Skeletal muscle tissue (tissue), 3 donors: ENCODE measurements at regions not wholly inside any gene's neighbourhood (a gene's known extent, or its start where the extent isn't known, plus 50 kb on each side); places are given as distances from the start of the nearest gene placed in this dataset.

Experiments used
- H3K27ac ChIP-seq: one replicate; pipeline ENCODE4 v1.7.0; 2013; ENCODE audit warnings: mild to moderate bottlenecking, low read depth, low read length, inconsistent platforms
- H3K27me3 ChIP-seq, 3 donors: one replicate each; pipeline ENCODE4 v1.7.0; 2013; ENCODE audit warnings: low read length in 3 of 3; ENCODE audit not compliant: control insufficient read depth in 3 of 3, insufficient read depth in 3 of 3
- H3K36me3 ChIP-seq, 3 donors: one replicate each; pipeline ENCODE4 v1.7.0; 2013; ENCODE audit warnings: low read length in 3 of 3; ENCODE audit not compliant: control insufficient read depth in 3 of 3, insufficient read depth in 3 of 3
- H3K4me1 ChIP-seq, 3 donors: one replicate each; pipeline ENCODE4 v1.7.0; 2013; ENCODE audit warnings: low read length in 3 of 3, mild to moderate bottlenecking in 3 of 3; ENCODE audit not compliant: control insufficient read depth in 3 of 3, insufficient read depth in 3 of 3
- H3K4me3 ChIP-seq, 3 donors: one replicate each; pipeline ENCODE4 v1.7.0; 2013; ENCODE audit warnings: low read length in 3 of 3
- H3K9ac ChIP-seq, 3 donors: one replicate each; pipeline ENCODE4 v1.7.0; 2013; ENCODE audit warnings: low read length in 3 of 3, mild to moderate bottlenecking in 3 of 3, moderate library complexity in 2 of 3, low read depth in 1 of 3
- H3K9me3 ChIP-seq, 3 donors: one replicate each; pipeline ENCODE4 v1.7.0; 2013; ENCODE audit warnings: low read length in 3 of 3; ENCODE audit not compliant: control insufficient read depth in 3 of 3
- donor health status: Osteomylitis.

DNA sequence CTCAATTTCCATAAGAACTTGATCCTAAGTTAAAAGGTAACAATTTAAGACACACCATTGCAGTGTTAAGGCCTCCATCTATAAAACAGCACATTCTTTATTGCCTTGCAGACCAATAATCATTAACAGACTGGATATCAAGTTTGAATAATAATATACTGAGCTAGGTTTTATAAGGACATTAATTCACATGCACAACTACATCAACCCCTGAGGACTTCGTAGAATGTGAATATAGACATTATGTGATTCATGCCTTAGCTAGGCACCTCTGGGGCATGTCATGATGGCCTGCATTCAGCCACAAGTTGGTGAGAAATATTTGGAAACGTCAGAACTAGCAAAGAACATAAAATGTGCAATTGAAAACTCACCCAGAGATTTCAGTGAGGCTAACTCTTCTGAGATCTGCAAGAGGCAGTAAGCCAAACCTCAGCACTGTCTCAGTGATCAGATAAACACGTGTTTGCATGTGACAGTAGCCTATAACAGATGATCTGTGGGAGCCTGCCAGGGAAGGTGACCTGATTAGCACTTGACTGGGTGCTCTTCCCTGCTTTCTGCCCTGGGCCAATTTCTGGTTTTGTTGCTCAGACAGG lies 492.2 kb downstream of the FLRT2 start:
- Histone ChIP-seq H3K27ac (no peak overlapping the region), H3K27me3 (no peaks in the 10 kb centered on the region)

DNA sequence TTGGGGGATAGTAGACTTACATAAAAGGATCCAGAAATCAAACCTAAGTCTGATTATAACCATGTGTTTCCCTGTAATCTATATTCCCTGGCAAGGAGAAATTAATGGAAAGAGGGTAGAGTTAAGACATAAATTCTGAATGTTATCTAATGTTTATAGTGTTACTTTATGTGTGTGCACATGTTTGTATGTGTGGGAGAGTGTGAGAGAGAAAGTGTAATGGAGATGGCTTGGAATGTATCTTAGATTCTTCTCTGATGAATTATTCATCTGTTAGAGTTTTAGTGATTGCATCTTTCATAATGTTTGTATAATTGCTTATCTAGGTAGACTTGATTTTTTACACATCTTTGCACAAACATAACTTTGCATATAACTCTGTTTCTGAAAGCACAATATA lies 490.9 kb downstream of the FLRT2 start:
- H3K27ac ChIP-seq: no peak overlapping the region
- H3K27me3 ChIP-seq: no peaks in the 10 kb centered on the region
- H3K9me3 ChIP-seq: no peaks in the 10 kb centered on the region
- no peak overlapping the region for H3K9ac ChIP-seq
- H3K36me3 ChIP-seq: no peaks in the 10 kb centered on the region
- H3K4me3 ChIP-seq: no peak overlapping the region
- H3K4me1 ChIP-seq: peaks cover 0 to 5% (median 0%) of the 10 kb centered on the region in 3 donors

More for the DNA sequence above, 492.2 kb downstream of the FLRT2 start:
- H3K9me3 ChIP-seq: no peaks in the 10 kb centered on the region
- no peaks in the 10 kb centered on the region for H3K36me3 ChIP-seq
- peaks cover 0 to 5% (median 0%) of the 10 kb centered on the region in 3 donors for H3K4me1 ChIP-seq
- H3K9ac ChIP-seq: no peak overlapping the region
- H3K4me3 ChIP-seq: no peak overlapping the region

DNA sequence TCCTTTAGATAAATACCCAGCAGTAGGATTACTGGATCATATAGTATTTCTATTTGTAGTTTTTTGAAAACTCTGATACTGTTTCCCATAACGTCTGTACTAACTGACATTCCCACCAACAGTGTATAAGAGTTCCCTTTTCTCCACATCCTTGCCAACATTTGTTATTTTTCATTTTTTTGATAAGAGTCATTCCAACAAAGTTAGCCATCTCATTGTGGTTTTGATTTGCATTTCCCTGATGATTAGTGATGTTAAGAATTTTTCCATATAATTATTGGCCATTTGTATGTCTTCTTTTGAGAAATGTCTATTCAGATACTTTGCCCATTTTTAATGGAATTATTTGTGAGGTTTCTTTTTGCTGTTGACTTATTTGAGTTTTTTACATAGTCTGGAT lies 486.0 kb downstream of the FLRT2 start:
- Histone ChIP-seq H3K27ac (no peak overlapping the region), H3K27me3 (no peaks in the 10 kb centered on the region), H3K9ac (no peak overlapping the region), H3K9me3 (no peaks in the 10 kb centered on the region), H3K4me1 (no peaks in the 10 kb centered on the region), H3K36me3 (no peaks in the 10 kb centered on the region), H3K4me3 (no peak overlapping the region)

DNA sequence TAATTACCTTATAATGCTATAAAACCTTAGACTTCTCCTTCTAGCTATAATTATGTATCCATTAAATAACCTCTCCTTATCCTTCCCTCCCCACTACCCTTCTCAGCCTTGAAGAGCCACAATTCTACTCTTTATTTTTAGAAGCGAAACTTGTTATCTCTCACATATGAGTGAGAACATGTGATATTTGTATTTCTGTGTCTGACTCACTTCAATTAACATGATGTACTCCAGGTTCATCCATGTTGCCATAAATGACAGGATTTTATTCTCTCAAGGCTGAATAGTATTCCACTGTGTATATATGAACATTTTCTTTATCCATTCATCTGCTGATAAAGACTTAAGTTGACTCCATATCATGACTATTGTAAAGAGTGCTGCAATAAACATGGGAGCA lies 485.6 kb downstream of the FLRT2 start:
- no peaks in the 10 kb centered on the region for H3K4me1 ChIP-seq

DNA sequence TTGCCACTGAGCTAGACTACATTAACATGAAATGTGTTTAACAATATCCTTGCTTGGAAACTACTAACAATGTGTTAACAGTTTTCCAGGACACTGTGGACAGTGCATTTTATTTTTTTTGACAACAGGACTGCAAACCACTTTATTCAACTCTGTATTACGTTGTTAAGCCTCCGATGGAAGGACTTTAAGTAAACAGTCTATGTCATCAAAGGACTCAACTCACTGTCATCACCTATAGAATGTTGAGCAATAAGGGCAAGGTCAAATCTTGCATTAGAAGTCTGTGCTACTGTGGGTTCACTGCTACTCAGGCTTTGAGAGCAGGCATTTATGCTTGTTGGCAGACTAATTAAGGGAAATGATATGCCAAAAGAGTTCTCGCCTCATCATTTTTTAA lies 483.7 kb downstream of the FLRT2 start:
- Histone ChIP-seq H3K27me3 (no peaks in the 10 kb centered on the region), H3K9ac (no peak overlapping the region), H3K4me3 (no peak overlapping the region), H3K36me3 (no peaks in the 10 kb centered on the region), H3K4me1 (no peaks in the 10 kb centered on the region), H3K27ac (no peak overlapping the region), H3K9me3 (no peaks in the 10 kb centered on the region)

More for the DNA sequence above, 485.6 kb downstream of the FLRT2 start:
- no peak overlapping the region for H3K4me3 ChIP-seq
- no peaks in the 10 kb centered on the region for H3K27me3 ChIP-seq
- H3K27ac ChIP-seq: no peak overlapping the region
- no peaks in the 10 kb centered on the region for H3K36me3 ChIP-seq
- H3K9me3 ChIP-seq: no peaks in the 10 kb centered on the region
- H3K9ac ChIP-seq: no peak overlapping the region

GRCh38 chr14:86012461-86012860 lies 482.5 kb downstream of the FLRT2 start:
- no peak overlapping the region for H3K27ac ChIP-seq
- no peaks in the 10 kb centered on the region for H3K4me1 ChIP-seq
- H3K36me3 ChIP-seq: no peaks in the 10 kb centered on the region
- H3K9ac ChIP-seq: no peak overlapping the region
- no peaks in the 10 kb centered on the region for H3K9me3 ChIP-seq
- no peak overlapping the region for H3K4me3 ChIP-seq
- no peaks in the 10 kb centered on the region for H3K27me3 ChIP-seq

DNA sequence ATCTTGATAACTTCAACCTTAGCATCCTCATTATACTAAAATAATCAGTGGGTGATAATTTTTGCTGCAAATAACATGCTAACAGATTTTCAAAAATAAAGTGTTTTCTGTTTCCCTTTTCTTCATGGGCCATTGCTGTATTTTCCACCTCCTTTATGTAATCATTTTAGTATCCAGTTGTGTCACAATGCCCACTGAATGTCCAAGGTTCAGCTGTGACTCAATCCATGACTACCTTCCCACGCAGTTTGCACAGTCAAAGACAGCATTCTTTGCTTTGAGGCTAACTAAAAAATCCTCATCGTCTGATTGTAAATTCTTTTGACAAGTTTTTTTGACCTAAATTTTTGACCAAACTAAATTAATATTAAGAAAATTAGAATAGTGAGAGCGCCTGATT lies 474.1 kb downstream of the FLRT2 start:
- Histone ChIP-seq H3K4me3 (no peak overlapping the region), H3K9me3 (no peaks in the 10 kb centered on the region), H3K27me3 (no peaks in the 10 kb centered on the region), H3K4me1 (no peaks in the 10 kb centered on the region), H3K9ac (no peak overlapping the region), H3K36me3 (no peaks in the 10 kb centered on the region), H3K27ac (no peak overlapping the region)

GRCh38 chr14:85996551-85996950 lies 466.6 kb downstream of the FLRT2 start:
- Histone ChIP-seq H3K27ac (no peak overlapping the region), H3K9me3 (no peaks in the 10 kb centered on the region), H3K36me3 (no peaks in the 10 kb centered on the region), H3K9ac (no peak overlapping the region), H3K4me1 (no peaks in the 10 kb centered on the region), H3K4me3 (no peak overlapping the region), H3K27me3 (no peaks in the 10 kb centered on the region)

- Histone ChIP-seq H3K9ac (no peak overlapping the region), H3K27ac (no peak overlapping the region), H3K36me3 (no peaks in the 10 kb centered on the region), H3K4me3 (no peak overlapping the region), H3K4me1 (no peaks in the 10 kb centered on the region), H3K27me3 (no peaks in the 10 kb centered on the region), H3K9me3 (no peaks in the 10 kb centered on the region)
Observed at GRCh38 chr14:85991156-85991555, 461.2 kb downstream of the FLRT2 start.

DNA sequence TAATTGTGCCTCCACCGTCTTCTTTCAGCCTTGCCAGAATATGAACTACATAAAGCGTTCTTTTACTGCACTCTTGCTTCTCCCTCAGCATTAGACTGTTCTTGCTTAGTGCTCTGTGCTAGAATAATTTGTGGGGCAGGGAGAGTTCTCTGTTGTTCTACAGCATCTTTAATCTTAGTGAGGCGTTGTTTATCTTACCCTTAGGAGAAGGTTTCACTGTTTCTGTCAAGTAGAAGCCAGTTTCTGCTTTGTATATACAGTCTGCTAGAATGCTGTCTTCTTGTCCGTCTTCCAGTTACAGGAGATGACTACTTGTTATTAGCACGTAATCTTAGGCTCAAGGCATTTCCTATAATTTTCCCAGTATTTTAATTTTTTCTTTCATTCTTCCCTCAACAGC lies 458.0 kb downstream of the FLRT2 start:
- Histone ChIP-seq H3K27me3 (no peaks in the 10 kb centered on the region), H3K4me3 (no peak overlapping the region), H3K36me3 (no peaks in the 10 kb centered on the region), H3K9me3 (no peaks in the 10 kb centered on the region), H3K27ac (no peak overlapping the region), H3K9ac (no peak overlapping the region), H3K4me1 (no peaks in the 10 kb centered on the region)

DNA sequence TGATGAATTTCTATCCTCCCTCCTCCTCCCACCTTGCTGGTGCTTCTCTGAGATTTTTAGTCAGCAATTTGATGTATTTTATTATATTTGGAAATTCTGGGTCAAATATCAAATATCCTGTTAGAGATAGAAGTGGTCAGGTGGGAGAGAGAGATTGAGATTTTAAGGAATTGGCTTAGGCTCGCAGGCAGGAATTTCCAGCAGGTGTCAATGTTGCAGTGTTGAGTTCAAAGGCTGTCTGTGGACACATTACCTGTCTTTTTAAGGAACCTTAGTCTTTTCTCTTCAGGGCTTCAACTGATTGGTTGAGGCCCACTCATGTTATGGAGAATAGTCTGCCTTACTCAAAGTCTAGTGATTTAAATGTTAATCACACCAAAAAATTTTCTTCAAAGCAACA lies 457.3 kb downstream of the FLRT2 start:
- no peak overlapping the region for H3K27ac ChIP-seq
- H3K27me3 ChIP-seq: no peaks in the 10 kb centered on the region
- H3K36me3 ChIP-seq: no peaks in the 10 kb centered on the region
- no peak overlapping the region for H3K9ac ChIP-seq
- no peaks in the 10 kb centered on the region for H3K4me1 ChIP-seq
- no peaks in the 10 kb centered on the region for H3K9me3 ChIP-seq
- no peak overlapping the region for H3K4me3 ChIP-seq
